ENCODE measurements at regions not wholly inside any gene's neighbourhood (a gene's known extent, or its start where the extent isn't known, plus 50 kb on each side); places are given as distances from the start of the nearest gene placed in this dataset.

DNA sequence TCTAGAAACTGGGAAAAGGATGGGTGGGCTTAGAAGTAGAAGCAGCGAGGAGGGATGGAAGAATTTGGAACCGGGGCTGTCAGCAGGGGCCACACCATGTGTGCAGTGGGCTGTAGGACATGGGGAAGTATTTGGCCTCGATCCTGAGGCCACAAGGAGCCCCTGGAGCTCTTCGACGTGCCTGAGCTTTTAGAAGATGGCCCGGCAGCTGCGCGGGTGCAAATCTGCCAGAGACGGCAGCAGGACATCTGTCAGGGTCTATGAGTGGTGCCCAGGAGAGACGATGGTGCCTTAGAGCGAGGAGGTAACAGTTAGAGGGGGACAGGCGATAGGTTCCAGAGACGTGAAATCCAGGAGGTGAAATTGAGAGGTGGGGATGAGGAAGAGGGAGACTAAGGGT is 321.1 kb downstream of the UACA start:
- no peaks in the 10 kb centered on the region for H3K36me3 ChIP-seq
- WGBS (ENCODE audit: insufficient coverage, low coverage, low lambda C conversion rate, missing lambda C conversion rate): 88% methylated on average over 7 of the region's 13 CpGs
- TF ChIP-seq POLR2A (IDR thresholded peaks at IDR 0.05) (no peak), CTCF (IDR thresholded peaks at IDR 0.05) (no peak)
- H3K9me3 ChIP-seq: no peaks in the 10 kb centered on the region
- H3K4me3 ChIP-seq: no peak overlapping the region
- intact Hi-C loops (cut with DNase I): no loop called here
- ATAC-seq (no peak), DNase-seq (no peak)
- peaks cover 0 to 4% (median 1%) of the 10 kb centered on the region in 4 donors for H3K4me1 ChIP-seq
- no peak overlapping the region for H3K27ac ChIP-seq
- no peaks in the 10 kb centered on the region for H3K27me3 ChIP-seq

GRCh38 chr15:70440416-70441138 is 322.8 kb downstream of the UACA start:
- no peak for DNase-seq
- no peak for TF ChIP-seq CTCF (IDR thresholded peaks at IDR 0.05)
- TF ChIP-seq POLR2A (IDR thresholded peaks at IDR 0.05): no peak
- WGBS (ENCODE audit: insufficient coverage, low coverage, low lambda C conversion rate, missing lambda C conversion rate): 91% methylated on average over 3 of the region's 10 CpGs
- intact Hi-C loops (cut with DNase I): no loop called here
- Histone ChIP-seq H3K36me3 (no peaks in the 10 kb centered on the region), H3K27me3 (no peaks in the 10 kb centered on the region), H3K4me3 (no peak overlapping the region), H3K27ac (no peak overlapping the region), H3K9me3 (no peaks in the 10 kb centered on the region), H3K4me1 (peaks cover 0 to 14% (median 4%) of the 10 kb centered on the region in 4 donors)
- no peak for ATAC-seq

DNA sequence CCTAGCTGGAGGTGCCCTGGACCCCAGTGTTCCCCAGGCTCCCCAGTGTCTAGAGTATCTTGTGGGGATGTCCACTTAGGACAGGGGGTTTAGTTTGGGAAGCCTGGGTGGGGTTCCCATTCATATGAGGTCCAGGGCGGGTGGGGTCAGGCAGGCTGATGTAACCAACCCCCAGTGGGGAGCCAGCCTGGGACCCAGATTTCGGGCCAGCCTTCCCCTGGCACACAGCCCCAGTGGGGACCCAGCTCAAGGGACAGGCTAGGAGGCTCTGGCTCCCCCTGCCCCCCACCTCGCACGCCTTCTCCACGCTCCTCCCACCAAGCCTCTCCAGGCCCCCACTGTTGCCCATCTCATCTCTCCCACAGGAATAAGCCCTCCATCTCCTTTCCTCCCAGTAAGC is 323.5 kb downstream of the UACA start:
- TF ChIP-seq CTCF (IDR thresholded peaks at IDR 0.05): no peak
- TF ChIP-seq POLR2A (IDR thresholded peaks at IDR 0.05): no peak
- no peak for DNase-seq
- 100% methylated on average over 2 of the region's 5 CpGs for WGBS (ENCODE audit: insufficient coverage, low coverage, low lambda C conversion rate, missing lambda C conversion rate)

DNA sequence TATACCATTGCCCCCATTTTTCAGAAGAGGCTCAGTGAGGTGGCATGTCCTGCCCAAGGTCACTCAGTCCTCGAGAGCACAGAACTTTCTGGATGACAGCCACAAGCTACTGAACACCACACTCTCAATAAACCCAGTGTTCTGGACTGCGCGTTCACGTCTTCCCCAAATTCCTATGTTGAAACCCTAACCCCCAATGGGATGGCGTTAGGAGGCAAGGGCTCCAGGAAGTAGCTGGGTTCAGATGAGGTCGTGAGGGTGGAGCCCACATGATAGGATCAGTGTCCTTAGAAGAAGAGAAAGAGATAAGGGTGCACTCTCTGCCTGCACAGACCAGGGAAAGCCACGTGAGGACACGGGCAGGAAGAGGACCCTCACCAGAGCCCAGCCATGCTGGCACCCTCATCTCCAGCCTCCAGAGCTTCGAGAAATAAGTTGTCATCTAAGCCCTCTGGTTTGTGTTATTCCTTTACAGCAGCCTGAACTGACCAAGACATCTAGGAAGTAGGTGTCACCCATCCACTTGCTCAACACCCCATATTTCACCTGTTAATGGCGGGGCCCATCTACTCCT is 324.0 kb downstream of the UACA start:
- H3K4me1 ChIP-seq: peaks cover 0 to 23% (median 8%) of the 10 kb centered on the region in 4 donors
- ATAC-seq (no peak), DNase-seq (no peak)
- 66% methylated on average over 8 of the region's 10 CpGs for WGBS (ENCODE audit: insufficient coverage, low coverage, low lambda C conversion rate, missing lambda C conversion rate)
- H3K27ac ChIP-seq: no peak overlapping the region
- H3K27me3 ChIP-seq: no peaks in the 10 kb centered on the region
- intact Hi-C loops (cut with DNase I): no loop called here
- no peaks in the 10 kb centered on the region for H3K36me3 ChIP-seq
- H3K4me3 ChIP-seq: no peak overlapping the region
- TF ChIP-seq POLR2A (IDR thresholded peaks at IDR 0.05) (no peak), CTCF (IDR thresholded peaks at IDR 0.05) (no peak)
- H3K9me3 ChIP-seq: no peaks in the 10 kb centered on the region

More for the DNA sequence above, 323.5 kb downstream of the UACA start:
- Histone ChIP-seq H3K4me1 (peaks cover 0 to 21% (median 7%) of the 10 kb centered on the region in 4 donors), H3K36me3 (no peaks in the 10 kb centered on the region), H3K4me3 (no peak overlapping the region), H3K27me3 (no peaks in the 10 kb centered on the region), H3K27ac (no peak overlapping the region), H3K9me3 (no peaks in the 10 kb centered on the region)
- intact Hi-C loops (cut with DNase I): no loop called here
- ATAC-seq: no peak
